ENCODE measurements at regions not wholly inside any gene's neighbourhood (a gene's known extent, or its start where the extent isn't known, plus 50 kb on each side); places are given as distances from the start of the nearest gene placed in this dataset.
"Not testable (repeated sequence)": the region's sequence is repeated elsewhere in the genome, so short reads cannot be mapped to it uniquely, and the experiment has no call there.

DNA sequence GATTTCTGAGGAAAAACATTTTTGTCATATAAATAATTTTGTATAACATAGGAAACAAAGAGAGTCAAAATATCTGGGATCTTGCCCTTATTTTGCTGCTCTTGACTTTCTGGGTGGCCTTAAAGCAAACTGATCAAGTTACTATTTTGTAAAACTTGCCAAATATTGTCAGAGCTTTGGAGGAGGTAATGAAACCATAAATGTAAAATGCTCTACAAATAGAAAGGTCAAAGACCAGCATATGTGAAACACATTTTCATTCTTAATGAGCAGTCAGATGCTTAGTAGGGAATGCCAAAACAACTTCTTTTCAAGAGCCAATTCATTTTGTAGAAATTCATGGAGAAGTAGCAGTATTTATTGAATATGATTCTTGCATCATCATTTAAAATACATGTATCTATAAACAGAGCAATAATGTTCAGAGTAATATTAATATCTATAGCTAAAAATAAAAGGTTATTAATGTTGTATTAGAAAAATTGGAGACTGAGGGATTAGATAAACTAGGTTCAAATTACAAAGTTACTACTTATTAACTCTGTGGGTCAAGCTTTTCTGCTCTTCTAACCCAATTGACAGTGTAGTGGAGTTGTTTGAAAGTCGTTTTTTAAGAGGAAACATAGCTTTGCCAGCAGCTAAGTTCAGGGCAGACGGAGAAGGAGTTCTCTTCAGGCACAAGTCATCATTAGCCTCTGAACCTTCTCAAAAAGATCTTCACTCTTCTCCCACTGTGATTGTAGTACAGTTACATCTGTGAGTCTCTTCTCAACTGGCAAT lies 2053.1 kb downstream of the EFNA5 start:
- DNase-seq: no peak

- DNase-seq: no peak
Measured at GRCh38 chr5:105616599-105616998, 2054.0 kb upstream of the NUDT12 start.

DNA sequence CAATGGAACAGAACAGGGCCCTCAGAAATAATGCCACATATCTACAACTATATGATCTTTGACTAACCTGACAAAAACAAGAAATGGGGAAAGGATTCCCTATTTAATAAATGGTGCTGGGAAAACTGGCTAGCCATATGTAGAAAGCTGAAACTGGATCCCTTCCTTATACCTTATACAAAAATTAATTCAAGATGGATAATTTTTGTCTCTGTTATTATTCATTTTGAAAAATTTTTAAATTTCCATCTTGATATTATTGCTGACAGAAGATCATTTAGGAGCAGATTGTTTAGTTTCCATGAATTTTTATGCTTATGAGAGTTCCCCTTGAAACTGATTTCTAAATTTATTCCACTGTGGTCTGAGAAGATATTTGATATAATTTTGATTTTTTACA lies 2039.8 kb upstream of the NUDT12 start:
- DNase-seq: not testable (repeated sequence)

DNA sequence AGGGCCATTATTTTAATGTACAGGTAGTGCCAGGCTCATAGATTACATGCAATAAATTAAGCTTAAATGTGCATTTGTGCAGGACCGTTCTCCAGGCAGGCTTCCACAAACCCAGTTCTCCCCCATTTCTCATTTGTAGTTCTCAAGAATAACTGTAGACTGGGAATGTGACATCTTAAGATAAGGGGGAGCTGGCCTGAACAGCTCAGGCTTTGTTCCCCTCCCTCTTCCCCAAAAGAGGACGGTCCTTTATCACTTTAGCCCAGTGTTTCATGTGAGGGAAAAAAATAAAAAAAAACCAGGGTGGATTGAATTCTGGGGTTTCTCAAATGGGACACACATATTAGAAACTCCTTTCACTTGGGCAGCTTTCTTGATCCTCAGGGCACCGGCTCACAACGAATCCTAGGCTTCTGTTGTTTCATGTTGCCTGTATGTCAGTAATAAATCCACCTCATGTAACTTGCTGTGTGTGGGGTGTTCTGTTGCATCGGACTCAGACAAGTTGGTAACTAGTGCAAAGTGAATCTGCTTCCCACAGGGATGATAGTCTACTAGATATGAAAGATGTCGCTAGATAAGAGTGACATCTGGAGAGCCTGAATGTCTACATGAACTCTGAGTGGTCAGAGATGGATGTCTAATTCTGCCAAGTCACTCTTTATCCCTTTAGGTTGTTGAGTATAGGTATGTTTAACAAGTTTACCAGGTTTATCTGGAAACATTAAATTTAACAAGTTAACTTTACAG lies 2030.6 kb upstream of the NUDT12 start:
- DNase-seq: no peak

DNA sequence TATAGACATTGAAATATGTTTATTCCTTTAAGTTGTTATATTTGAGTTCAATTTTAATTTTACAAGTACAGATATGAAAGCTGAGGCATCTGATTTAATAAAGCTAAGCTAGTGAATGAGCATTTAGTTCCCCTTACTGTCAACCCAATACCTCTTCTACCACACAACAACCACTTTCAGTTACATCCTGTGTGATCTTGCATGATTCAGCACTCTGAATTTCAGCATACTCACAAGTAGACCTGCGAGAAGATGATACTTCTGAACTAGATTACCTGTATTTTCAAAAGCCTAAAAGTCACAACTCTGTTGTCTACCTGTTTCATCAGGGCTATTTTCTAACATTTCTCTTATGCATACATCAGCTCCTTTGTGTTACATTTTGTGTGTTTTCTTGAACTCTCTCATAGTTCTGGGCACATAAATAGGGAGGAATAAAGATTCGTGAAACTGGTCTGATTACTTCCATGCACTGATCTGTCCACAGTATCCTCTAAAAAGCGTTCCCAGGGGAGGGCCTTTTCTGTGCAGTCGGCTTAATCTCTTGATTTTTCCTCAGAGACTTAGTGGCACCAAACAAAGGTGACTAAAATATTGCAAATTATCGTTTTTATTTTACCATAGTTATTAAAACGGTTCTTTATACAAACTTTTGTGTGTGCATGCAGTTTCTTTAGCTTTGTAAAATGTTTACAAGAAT lies 2025.5 kb upstream of the NUDT12 start:
- no peak for DNase-seq

GRCh38 chr5:105581988-105582690 lies 2019.5 kb upstream of the NUDT12 start:
- no peak for DNase-seq

GRCh38 chr5:105573575-105573974 lies 2011.0 kb upstream of the NUDT12 start:
- DNase-seq: no peak

- no peak for DNase-seq
Measured at GRCh38 chr5:105565531-105565930, 2002.9 kb upstream of the NUDT12 start.

DNA sequence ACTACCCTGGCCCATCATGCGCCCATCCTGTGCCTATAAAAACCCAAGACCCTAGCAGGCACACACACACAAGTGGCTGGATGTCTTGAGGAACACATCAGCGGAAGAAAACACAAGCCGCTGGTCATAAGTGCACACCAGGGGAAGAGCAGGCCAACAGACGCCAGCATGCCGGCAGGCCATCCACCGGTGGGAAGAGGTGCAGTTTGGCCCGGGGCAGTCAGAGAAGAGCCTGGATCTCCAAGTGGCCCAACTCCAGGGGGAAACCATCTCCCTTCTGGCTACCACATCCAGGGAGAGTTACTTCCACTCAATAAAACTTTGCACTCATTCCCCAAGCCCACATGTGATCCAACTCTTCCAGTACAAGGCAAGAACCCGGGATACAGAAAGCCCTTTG lies 2001.3 kb upstream of the NUDT12 start:
- no peak for DNase-seq

DNA sequence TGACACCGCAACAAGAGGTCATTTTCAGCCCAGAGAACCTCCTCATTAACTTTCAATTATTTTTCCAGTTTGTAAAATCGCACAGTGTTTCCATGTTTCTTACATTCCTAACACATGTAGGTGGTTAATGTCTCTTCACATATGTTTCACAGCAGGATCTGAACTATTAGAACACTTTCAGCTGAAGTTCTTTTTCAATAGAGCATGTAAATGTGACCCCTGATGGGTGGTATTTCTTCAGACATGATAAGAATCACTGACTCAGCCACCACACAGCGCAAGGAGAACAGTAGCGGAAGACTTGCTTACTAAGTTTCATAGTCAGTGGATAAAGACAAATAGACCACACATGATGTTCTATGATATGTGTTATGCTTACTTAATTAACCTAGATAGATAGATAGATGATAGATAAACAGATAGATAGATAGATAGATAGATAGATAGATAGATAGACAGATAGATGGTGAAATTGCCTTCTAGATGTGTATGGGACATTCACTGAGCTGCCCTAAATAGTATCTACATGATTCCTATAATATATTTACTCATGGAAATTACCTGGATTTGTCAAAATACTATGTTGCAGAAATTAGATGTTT lies 1992.1 kb upstream of the NUDT12 start:
- DNase-seq: no peak

DNA sequence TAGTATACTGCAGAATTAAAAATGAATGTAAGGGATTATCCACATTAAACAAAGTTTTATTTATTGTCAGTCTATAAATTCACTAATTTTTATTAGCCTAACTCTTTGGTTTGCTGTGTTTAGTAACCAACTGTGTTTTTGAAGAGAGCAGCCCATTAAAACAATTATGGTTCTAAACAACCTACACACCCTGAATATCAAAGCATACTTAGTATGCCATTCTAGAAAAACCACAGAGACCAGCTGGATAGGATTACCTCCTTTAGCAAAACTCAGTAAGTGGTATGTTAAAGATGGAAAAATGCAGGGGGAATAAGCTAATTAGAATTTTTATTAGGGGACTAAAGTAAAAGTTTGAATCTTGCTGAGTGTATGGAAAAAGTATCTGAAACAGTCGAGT lies 1981.7 kb upstream of the NUDT12 start:
- DNase-seq: no peak

DNA sequence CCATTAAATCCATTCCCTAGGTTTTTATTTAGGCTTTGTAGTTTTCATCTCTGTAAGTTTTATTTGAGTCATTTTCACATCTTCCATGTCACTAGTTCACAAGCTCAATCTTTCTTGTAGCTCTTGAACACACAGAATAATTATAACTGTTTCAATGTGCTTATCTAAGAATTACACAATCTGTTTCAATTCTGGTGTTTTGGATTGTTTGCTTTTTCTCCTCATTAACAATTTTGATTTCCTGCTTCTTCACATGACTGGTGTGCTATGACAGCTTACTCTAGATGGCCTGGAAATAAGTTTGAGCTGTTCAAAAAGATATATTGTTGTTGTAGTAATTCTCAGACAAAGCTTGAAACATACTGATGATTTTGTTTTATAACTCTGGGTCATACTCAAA lies 1974.1 kb upstream of the NUDT12 start:
- no peak for DNase-seq

GRCh38 chr5:105530716-105531261 lies 1968.2 kb upstream of the NUDT12 start:
- DNase-seq: no peak

- DNase-seq: no peak
Measured at GRCh38 chr5:105529851-105530250, 1967.3 kb upstream of the NUDT12 start.

GRCh38 chr5:105508519-105508918 lies 1945.9 kb upstream of the NUDT12 start:
- no peak for DNase-seq

GRCh38 chr5:105506692-105507277 lies 1944.2 kb upstream of the NUDT12 start:
- DNase-seq: no peak

DNA sequence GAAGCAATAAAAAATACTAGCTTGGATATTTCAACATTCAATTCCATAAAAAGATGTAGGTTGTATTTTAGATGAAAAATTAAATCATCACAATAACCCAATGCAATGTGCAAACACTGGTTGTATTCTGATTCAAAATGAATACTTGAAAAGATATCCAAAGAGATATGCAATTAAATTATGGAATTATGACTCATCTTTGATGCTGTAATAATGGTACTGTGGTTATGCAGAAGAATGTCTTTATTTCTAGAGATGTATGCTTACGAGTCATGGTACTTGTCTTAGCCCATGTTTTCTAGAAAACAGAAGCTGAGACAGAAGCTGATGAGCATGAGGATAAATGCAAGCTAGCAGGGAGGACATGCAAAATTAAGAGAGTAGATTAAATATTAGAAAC lies 1941.4 kb upstream of the NUDT12 start:
- no peak for DNase-seq

- DNase-seq: no peak
Measured at GRCh38 chr5:105501315-105501714, 1938.7 kb upstream of the NUDT12 start.

DNA sequence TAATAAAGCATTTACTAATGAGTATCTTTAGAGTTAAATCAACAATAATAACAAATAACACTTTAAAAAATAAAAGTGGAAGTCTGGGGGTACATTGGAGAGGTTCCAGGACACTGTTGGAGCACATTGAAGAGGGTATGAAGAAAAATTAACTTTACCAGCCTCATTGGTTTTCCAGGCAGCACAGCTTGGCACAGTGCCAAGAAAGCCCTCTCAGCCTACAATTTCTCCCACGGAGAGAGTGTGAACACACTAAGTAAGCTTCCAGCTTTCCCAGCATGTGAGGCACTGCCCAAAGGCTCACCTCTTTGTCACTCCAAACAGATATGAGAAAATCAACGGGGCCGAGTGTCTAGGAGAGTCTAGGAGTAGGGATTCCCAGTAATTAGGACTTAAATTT lies 1912.8 kb upstream of the NUDT12 start:
- DNase-seq: no peak

DNA sequence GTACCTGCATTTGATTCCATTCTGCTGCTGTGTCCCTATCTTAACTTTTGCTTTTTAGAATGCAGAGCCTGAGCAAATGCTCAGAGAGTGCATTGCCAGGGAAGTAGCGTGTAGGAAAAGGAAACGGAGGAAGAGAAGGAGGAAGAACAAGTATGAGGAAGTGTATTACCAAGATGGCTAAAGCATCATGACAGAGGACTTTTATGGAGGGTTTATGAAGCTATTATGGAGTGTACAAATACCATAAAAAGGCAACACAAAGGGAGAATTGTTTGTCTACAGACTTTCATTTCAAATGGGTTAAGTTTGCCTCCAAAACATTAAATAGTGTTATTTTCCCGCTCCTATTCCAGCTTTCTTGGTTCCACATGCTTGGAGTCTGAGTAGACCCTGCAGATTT lies 1899.8 kb upstream of the NUDT12 start:
- no peak for DNase-seq

GRCh38 chr5:105460721-105461120 lies 1898.1 kb upstream of the NUDT12 start:
- no peak for DNase-seq

DNA sequence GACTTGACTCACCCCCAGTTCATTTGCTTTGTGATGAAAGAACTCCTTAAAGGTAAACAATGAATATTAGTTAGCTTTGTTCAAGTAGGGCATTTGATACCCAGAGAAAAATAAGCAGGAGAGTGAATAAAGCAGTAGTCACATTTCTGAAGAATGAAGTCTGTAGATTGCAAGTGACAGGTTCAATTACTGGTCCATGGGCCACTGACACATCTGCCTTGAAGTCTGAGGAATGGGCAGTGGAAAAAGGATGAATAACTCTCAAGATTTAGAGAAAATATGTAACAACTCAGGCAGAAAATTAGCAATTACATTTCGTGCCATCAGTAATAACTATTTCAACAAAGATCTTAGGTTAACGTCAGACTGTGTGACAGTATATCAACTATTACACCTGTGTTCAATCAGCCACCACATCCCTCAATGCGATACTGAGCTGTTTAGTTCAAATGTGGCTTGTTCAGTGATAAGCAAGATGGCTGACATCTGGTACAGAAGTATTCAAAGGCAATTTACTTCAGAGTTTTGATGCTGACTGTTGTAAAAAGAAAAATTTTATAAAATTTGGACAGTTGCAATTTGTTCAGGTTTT lies 1890.7 kb upstream of the NUDT12 start:
- no peak for DNase-seq
